ENCODE measurements at regions not wholly inside any gene's neighbourhood (a gene's known extent, or its start where the extent isn't known, plus 50 kb on each side); places are given as distances from the start of the nearest gene placed in this dataset.
"Not testable (repeated sequence)": the region's sequence is repeated elsewhere in the genome, so short reads cannot be mapped to it uniquely, and the experiment has no call there.

DNA sequence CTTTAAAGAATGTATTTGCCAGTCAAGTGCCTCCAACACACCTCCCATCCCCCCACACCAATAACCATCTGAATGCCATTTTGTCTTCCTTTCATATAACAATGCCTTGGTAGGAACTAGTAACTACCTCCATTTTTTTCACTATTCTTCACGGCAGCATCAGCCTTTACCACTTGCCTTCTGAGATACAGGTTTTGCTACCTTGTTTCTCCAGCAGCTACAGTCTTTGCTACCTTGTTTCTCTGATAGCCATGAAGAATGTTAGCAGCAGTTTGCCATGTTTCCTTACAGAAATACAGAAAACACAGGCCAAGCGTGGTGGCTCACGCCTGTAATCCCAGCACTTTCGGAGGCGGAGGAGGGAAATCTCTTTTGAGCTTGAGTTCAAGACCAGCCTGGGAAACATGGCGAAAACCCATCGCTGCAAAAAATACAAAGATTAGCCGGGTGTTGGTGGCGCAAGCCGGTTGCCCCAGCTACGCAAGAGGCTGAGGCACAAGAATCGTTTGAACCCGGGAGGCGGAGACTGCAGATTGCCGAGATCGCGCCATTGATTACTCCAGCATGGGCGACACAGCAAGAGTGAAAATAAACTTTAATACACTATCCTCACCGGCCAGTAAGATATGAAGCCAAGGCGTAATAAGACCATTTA lies 100.9 kb downstream of the HFE start:
- TF ChIP-seq, protein P1, sequence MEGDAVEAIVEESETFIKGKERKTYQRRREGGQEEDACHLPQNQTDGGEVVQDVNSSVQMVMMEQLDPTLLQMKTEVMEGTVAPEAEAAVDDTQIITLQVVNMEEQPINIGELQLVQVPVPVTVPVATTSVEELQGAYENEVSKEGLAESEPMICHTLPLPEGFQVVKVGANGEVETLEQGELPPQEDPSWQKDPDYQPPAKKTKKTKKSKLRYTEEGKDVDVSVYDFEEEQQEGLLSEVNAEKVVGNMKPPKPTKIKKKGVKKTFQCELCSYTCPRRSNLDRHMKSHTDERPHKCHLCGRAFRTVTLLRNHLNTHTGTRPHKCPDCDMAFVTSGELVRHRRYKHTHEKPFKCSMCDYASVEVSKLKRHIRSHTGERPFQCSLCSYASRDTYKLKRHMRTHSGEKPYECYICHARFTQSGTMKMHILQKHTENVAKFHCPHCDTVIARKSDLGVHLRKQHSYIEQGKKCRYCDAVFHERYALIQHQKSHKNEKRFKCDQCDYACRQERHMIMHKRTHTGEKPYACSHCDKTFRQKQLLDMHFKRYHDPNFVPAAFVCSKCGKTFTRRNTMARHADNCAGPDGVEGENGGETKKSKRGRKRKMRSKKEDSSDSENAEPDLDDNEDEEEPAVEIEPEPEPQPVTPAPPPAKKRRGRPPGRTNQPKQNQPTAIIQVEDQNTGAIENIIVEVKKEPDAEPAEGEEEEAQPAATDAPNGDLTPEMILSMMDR (IDR thresholded peaks at IDR 0.05; ENCODE audit: low read depth, low read length) = no peak
- peak overlapping the region; percentile 55 to 67 for H3K4me3 ChIP-seq (replicated peaks in 1 of 2; ENCODE audit: low read depth in 2 of 2, low read length in 2 of 2)
- DNase-seq (ENCODE audit: low read depth in 2 of 2) = peak; percentile 43 to 68

GRCh38 chr6:26191512-26191911 lies 104.3 kb downstream of the HFE start:
- not testable (repeated sequence) for H3K4me3 ChIP-seq (replicated peaks in 1 of 2; ENCODE audit: low read depth in 2 of 2, low read length in 2 of 2); DNase-seq (ENCODE audit: low read depth in 2 of 2)

DNA sequence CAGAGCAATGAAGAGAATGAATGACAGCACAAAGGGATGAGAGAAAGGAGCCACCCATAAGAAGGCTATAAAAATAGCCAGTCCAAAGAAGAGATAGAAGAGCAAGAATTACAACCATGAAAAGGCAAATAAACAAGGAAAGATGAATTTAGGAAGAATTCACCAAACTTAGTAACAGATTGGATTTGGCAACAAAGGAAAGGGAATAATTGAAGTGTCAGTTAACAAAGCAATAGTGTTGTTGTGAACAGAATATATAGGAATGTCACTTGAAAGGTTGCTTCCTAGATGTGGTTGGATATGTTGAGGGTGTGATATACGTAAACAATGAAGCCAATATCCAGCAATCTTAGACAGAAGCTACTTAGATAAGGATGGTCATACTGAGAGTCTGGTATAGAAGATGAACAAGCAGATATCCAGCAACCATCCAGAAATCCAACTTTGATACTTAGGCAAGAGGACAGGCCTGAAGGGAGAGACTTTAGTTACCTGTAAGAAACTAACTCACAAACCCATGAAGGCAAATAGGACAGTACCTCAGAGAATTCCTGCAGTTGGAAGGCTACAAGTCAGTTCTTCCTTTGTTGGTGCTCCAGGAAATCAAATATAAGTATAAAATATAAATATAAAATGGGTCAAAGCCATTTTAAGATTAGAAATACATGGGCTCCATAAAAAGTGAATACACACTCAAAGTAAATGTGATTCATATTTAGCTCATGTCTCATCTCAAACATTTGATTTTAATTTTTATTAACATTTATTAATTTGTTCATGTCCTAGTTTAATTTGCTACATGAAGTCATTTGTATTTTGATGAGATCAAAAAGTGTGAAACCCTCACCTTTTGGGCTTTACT lies 106.5 kb downstream of the HFE start:
- no peak for DNase-seq (ENCODE audit: low read depth in 2 of 2)
- no peak overlapping the region for H3K4me3 ChIP-seq (replicated peaks in 1 of 2; ENCODE audit: low read depth in 2 of 2, low read length in 2 of 2)
- TF ChIP-seq, protein P1 (IDR thresholded peaks at IDR 0.05; ENCODE audit: low read depth, low read length) = no peak

GRCh38 chr6:26194329-26194701 lies 107.1 kb downstream of the HFE start:
- TF ChIP-seq, protein P1 (IDR thresholded peaks at IDR 0.05; ENCODE audit: low read depth, low read length) = no peak
- no peak overlapping the region for H3K4me3 ChIP-seq (replicated peaks in 1 of 2; ENCODE audit: low read depth in 2 of 2, low read length in 2 of 2)
- DNase-seq (ENCODE audit: low read depth in 2 of 2) = no peak

DNA sequence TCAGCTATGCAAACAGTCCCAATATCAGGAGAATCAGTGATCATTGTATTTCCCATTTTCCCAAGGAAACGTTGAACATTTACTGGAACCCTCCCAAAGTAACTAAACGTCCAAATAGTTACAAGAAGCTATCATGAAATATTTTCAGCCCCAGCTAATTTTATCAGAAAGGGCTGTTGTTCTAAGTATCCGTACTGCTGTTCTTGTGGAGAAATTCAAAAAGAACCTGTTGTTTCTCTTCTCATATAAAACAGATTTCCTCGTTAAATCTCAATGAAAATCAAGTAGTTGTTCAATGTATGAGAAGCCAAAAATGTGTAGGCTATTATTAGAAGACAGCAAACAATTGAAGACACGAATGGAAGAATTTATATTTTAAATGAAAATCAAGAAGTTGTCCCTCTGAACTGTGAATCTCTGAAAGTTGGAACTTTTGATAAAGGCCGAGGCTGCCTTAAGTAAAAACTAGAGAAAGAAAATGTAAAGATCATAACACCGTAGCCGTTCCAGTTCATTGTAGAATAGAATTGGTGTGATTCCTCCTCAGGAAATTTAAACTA lies 107.7 kb downstream of the HFE start:
- DNase-seq (ENCODE audit: low read depth in 2 of 2) = no peak
- TF ChIP-seq, protein P1 (IDR thresholded peaks at IDR 0.05; ENCODE audit: low read depth, low read length) = no peak

GRCh38 chr6:26195376-26195923 lies 108.2 kb downstream of the HFE start:
- TF ChIP-seq, protein P1 (IDR thresholded peaks at IDR 0.05; ENCODE audit: low read depth, low read length) = no peak
- peak; percentile 96 to 97 for DNase-seq (ENCODE audit: low read depth in 2 of 2)
- H3K4me3 ChIP-seq (replicated peaks in 1 of 2; ENCODE audit: low read depth in 2 of 2, low read length in 2 of 2) = peak overlapping the region; percentile 72 to 84

More for the DNA sequence above, 107.7 kb downstream of the HFE start:
- peak overlapping the region; percentile 72 to 84 for H3K4me3 ChIP-seq (replicated peaks in 1 of 2; ENCODE audit: low read depth in 2 of 2, low read length in 2 of 2)

Data from cardiac fibroblast (primary cell).